ENCODE measurements at regions not wholly inside any gene's neighbourhood (a gene's known extent, or its start where the extent isn't known, plus 50 kb on each side); places are given as distances from the start of the nearest gene placed in this dataset.

GRCh38 chr13:24006520-24007248 lies 109.4 kb upstream of the C1QTNF9B start:
- H3K36me3 ChIP-seq (ENCODE audit: low read length): no peaks in the 10 kb centered on the region
- no peak overlapping the region for H3K27ac ChIP-seq (ENCODE audit: low read depth, low read length)
- H4K20me1 ChIP-seq (ENCODE audit: low read depth, low read length): no peaks in the 10 kb centered on the region
- no peaks in the 10 kb centered on the region for H3K27me3 ChIP-seq (ENCODE audit: low read length)
- TF ChIP-seq, protein P1, sequence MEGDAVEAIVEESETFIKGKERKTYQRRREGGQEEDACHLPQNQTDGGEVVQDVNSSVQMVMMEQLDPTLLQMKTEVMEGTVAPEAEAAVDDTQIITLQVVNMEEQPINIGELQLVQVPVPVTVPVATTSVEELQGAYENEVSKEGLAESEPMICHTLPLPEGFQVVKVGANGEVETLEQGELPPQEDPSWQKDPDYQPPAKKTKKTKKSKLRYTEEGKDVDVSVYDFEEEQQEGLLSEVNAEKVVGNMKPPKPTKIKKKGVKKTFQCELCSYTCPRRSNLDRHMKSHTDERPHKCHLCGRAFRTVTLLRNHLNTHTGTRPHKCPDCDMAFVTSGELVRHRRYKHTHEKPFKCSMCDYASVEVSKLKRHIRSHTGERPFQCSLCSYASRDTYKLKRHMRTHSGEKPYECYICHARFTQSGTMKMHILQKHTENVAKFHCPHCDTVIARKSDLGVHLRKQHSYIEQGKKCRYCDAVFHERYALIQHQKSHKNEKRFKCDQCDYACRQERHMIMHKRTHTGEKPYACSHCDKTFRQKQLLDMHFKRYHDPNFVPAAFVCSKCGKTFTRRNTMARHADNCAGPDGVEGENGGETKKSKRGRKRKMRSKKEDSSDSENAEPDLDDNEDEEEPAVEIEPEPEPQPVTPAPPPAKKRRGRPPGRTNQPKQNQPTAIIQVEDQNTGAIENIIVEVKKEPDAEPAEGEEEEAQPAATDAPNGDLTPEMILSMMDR (IDR thresholded peaks at IDR 0.05; ENCODE audit: insufficient read depth, low read length, poor library complexity, severe bottlenecking): no peak
- no peak for TF ChIP-seq EZH2phosphoT487 (conservative IDR thresholded peaks at IDR 0.05; ENCODE audit: low read length)
- no peaks in the 10 kb centered on the region for H3K79me2 ChIP-seq (ENCODE audit: insufficient read depth, low read length)
- no peaks in the 10 kb centered on the region for H3K9me3 ChIP-seq (ENCODE audit: insufficient read depth, low read length)
- no peaks in the 10 kb centered on the region for H3K9me2 ChIP-seq (replicated peaks; ENCODE audit: insufficient read depth, low read length)
- no peaks in the 10 kb centered on the region for H3F3A ChIP-seq (ENCODE audit: insufficient read depth)
- H2AFZ ChIP-seq (ENCODE audit: low read depth, low read length, severe bottlenecking): no peak overlapping the region
- H3K9ac ChIP-seq (ENCODE audit: low read length): no peak overlapping the region
- no peak overlapping the region for H3K4me2 ChIP-seq (ENCODE audit: low read depth, low read length, poor library complexity, severe bottlenecking)
- H3K4me3 ChIP-seq (ENCODE audit: insufficient read depth, low read length, poor library complexity, severe bottlenecking): no peak overlapping the region

DNA sequence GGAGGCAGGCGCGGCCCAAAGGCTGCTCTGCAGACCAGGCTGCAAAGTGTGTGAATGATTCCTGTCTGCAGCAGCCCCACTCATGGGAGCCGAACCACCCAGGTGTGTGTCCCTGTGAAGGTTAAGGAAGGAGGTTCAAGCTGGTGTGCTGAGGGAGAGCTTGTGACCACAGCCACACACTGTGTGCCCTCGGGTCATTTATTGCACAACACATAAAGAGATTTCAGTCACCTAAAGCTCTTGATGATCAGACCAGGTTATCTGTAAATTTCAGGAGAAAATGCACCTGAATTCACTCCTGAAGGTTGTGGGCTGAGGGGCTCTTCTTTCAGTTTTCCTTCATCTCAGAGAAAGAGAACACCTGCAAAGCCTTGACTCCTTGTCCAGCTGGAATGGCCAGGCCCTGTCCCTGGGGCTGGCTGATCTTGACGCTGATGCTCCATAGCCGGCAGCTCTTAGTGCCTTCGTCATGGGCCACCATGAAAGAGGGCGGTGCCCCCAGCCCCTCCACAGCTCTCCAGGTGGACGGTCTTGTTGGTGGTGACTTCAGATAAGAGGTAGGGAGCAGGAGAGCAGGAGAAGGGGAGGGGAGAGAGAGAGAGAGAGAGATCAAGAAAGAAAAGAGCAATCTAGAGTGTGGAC lies 110.8 kb upstream of the C1QTNF9B start:
- no peaks in the 10 kb centered on the region for H3K79me2 ChIP-seq (ENCODE audit: insufficient read depth, low read length)
- H3K27me3 ChIP-seq (ENCODE audit: low read length): no peaks in the 10 kb centered on the region
- H2AFZ ChIP-seq (ENCODE audit: low read depth, low read length, severe bottlenecking): no peak overlapping the region
- no peaks in the 10 kb centered on the region for H3K36me3 ChIP-seq (ENCODE audit: low read length)
- H3K27ac ChIP-seq (ENCODE audit: low read depth, low read length): no peak overlapping the region
- H3K9ac ChIP-seq (ENCODE audit: low read length): no peak overlapping the region
- no peak overlapping the region for H3K4me2 ChIP-seq (ENCODE audit: low read depth, low read length, poor library complexity, severe bottlenecking)
- H3K4me3 ChIP-seq (ENCODE audit: insufficient read depth, low read length, poor library complexity, severe bottlenecking): no peak overlapping the region
- no peaks in the 10 kb centered on the region for H3K9me2 ChIP-seq (replicated peaks; ENCODE audit: insufficient read depth, low read length)
- H3K9me3 ChIP-seq (ENCODE audit: insufficient read depth, low read length): no peaks in the 10 kb centered on the region
- H3F3A ChIP-seq (ENCODE audit: insufficient read depth): no peaks in the 10 kb centered on the region
- H4K20me1 ChIP-seq (ENCODE audit: low read depth, low read length): no peaks in the 10 kb centered on the region
- TF ChIP-seq, protein P1 (IDR thresholded peaks at IDR 0.05; ENCODE audit: insufficient read depth, low read length, poor library complexity, severe bottlenecking): no peak
- TF ChIP-seq EZH2phosphoT487 (conservative IDR thresholded peaks at IDR 0.05; ENCODE audit: low read length): no peak

- TF ChIP-seq EZH2phosphoT487 (conservative IDR thresholded peaks at IDR 0.05; ENCODE audit: low read length): no peak
- TF ChIP-seq, protein P1 (IDR thresholded peaks at IDR 0.05; ENCODE audit: insufficient read depth, low read length, poor library complexity, severe bottlenecking): no peak
- Histone ChIP-seq H3K9me3 (ENCODE audit: insufficient read depth, low read length) (no peaks in the 10 kb centered on the region), H3K36me3 (ENCODE audit: low read length) (no peaks in the 10 kb centered on the region), H3K9me2 (replicated peaks; ENCODE audit: insufficient read depth, low read length) (no peaks in the 10 kb centered on the region), H3F3A (ENCODE audit: insufficient read depth) (no peaks in the 10 kb centered on the region), H4K20me1 (ENCODE audit: low read depth, low read length) (no peaks in the 10 kb centered on the region), H3K4me2 (ENCODE audit: low read depth, low read length, poor library complexity, severe bottlenecking) (no peak overlapping the region), H2AFZ (ENCODE audit: low read depth, low read length, severe bottlenecking) (no peak overlapping the region), H3K27ac (ENCODE audit: low read depth, low read length) (no peak overlapping the region), H3K4me3 (ENCODE audit: insufficient read depth, low read length, poor library complexity, severe bottlenecking) (no peak overlapping the region), H3K27me3 (ENCODE audit: low read length) (no peaks in the 10 kb centered on the region), H3K9ac (ENCODE audit: low read length) (no peak overlapping the region), H3K79me2 (ENCODE audit: insufficient read depth, low read length) (no peaks in the 10 kb centered on the region)
Measured at GRCh38 chr13:24008679-24009078, 111.4 kb upstream of the C1QTNF9B start.
